Ishikawa (cell line): ENCODE measurements at regions not wholly inside any gene's neighbourhood (a gene's known extent, or its start where the extent isn't known, plus 50 kb on each side); places are given as distances from the start of the nearest gene placed in this dataset.

Experiments
- CEBPB ChIP-seq: IDR thresholded peaks from 2 replicates; pipeline ENCODE4 v1.6.1; 2012
- EP300 ChIP-seq: IDR thresholded peaks from 2 replicates; pipeline ENCODE4 v1.6.1; 2012; ENCODE audit warnings: borderline replicate concordance
- REST ChIP-seq: IDR thresholded peaks from 2 replicates; pipeline ENCODE4 v1.6.1; 2012; ENCODE audit warnings: low read depth, mild to moderate bottlenecking
- YY1 ChIP-seq: IDR thresholded peaks from 2 replicates; pipeline ENCODE4 v1.6.1; 2012; ENCODE audit warnings: low read depth

GRCh38 chr1:199913318-199913717 lies 114.2 kb upstream of the NR5A2 start:
- TF ChIP-seq EP300 (no peak), YY1 (no peak), CEBPB (no peak), REST (no peak)
